NCI-H2196 (cell line): ENCODE measurements at regions not wholly inside any gene's neighbourhood (a gene's known extent, or its start where the extent isn't known, plus 50 kb on each side); places are given as distances from the start of the nearest gene placed in this dataset.

Source experiments
- DNase-seq: peaks from one replicate; lab custom pipeline; 2025; ENCODE audit not compliant: unreplicated experiment; lab: John Stamatoyannopoulos, UW

DNA sequence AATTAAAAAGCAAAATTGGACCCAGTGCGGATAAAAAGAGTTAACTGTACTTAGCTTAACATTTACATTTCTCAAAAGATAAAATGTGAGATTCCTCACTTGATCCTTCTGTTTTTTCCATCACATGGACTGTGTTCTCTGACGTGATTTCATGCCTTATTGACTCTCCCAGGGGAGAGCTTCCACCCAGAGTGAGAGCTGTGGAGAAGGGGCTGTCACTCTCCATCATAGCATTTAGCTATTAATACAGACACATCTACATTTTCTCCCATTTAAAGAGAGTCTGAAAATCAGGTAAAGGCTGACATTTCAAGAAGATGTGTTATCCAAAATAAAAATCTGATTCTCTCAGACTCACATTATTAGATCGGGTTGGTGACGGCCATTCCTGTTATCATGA, 493.8 kb downstream of the FBXO15 start:
- DNase-seq = no peak

DNA sequence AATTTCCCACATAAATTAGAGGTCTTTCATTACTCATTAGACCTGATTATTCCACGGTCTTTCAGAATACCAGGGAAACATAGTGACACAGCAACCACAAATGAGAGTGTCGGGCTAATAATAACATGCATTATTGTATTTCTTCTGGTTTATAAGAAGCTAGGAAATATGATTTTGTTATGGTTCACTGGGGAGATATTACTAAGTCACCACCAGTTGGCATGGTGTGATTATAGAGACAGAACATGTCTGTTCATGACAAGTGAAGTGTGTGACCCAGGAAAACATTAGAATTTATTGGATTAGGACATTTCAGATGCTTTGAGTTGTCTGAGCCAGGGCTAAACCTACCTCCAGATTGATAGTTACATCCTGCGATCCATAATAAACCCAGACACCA, 494.4 kb downstream of the FBXO15 start:
- no peak for DNase-seq

GRCh38 chr18:73647391-73647790, 500.2 kb downstream of the FBXO15 start:
- DNase-seq = no peak

GRCh38 chr18:73646772-73647171, 500.9 kb downstream of the FBXO15 start:
- DNase-seq = no peak

DNA sequence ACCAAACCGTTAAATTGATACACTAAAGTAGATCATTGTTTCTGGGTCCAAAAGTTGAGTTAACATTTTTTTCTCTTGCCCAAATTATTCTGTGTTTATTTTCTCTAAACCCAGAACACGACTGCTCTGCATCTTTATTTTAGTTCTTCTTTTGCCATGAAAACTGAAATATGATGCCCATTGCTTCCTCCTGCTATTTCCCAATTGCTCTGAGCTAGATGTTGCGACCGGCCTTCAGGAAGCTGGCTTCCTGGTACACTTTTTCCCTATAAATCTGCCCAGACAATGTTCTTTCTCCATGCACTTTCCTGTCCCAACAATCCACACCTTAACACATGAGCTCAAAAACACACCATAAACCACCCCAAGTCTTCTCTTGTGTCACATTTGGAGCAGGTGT, 501.4 kb downstream of the FBXO15 start:
- no peak for DNase-seq

DNA sequence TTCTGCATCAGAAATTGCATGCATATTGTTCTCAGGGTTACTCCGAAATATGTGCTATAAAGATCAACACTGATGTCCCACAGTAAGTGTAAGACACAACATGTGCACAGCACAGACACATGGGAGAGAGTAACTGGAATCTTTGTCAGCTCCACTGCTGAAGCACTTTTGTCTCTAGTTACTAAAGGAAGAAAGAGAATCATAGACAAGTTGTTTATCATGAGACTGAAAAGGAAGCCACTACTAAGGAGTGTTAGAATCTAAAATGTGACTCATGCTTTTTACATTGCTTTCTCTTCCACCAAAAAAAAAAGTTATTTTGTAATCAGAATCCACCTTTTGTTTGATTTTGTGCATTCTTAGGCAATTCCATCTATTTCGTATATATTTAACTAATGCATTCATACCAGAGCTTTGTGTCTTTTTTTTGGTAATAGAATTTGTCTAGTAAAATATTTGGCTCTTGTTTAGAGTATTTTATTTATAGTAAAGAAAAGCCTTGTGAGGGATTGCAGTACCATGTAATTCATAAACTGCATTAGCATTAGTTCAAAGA, 502.4 kb downstream of the FBXO15 start:
- DNase-seq = no peak

GRCh38 chr18:73639788-73640187, 507.8 kb downstream of the FBXO15 start:
- DNase-seq = no peak

DNA sequence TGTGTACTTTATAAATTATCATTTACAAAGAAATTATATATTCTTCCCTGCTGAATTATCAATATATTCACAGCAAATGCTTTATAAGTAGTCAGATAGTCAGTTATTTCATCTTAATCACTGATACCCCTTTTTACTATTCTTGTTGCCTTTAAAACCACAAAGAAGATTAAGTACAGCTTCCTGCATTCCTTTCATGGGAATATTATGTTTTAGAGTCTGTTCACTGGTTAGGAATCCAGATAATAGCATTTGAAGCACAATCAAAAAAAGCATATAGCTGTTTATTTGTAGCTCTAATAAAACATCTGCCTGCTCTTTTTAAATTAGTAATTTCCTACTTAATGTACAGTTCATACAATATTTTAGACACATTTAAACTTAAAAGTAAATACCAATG, 508.9 kb downstream of the FBXO15 start:
- no peak for DNase-seq

DNA sequence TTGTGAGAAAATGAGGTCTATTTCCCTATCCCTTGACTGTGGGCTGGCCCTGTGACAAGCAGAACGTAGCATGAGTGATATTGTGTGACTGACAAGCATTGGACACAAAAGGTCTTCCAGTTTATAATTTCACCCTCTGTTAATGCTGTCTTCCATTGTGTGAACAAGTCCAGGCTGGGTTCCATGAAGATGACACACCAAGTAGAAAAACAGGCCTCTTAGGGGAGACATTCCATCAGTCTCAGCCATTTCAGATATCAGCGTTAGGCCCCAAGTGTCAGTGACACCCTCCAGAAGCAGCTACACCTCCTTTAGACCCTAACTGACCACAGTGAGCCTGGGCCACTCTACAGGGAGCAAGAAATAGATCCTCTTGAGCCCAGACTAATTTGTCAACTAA, 511.3 kb downstream of the FBXO15 start:
- DNase-seq = no peak

DNA sequence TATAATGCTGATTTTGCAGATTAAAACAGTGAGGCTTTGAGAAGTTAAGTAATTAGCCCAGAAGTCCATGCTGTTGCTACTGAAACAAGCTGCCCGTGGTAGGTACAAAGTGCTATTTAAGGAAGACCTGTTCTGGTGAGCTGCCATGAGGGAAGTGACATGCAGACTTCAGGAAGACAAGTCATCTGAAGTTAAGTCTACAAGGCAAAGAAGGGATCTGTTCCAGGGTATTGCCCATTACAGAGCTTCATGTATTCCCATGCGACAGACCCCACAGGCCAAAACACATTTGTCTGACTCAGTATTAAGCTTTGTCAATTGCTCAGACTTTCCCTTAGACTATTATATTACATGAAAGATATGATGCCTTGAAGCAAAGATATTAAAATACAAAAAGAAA, 520.8 kb downstream of the FBXO15 start:
- DNase-seq = no peak

DNA sequence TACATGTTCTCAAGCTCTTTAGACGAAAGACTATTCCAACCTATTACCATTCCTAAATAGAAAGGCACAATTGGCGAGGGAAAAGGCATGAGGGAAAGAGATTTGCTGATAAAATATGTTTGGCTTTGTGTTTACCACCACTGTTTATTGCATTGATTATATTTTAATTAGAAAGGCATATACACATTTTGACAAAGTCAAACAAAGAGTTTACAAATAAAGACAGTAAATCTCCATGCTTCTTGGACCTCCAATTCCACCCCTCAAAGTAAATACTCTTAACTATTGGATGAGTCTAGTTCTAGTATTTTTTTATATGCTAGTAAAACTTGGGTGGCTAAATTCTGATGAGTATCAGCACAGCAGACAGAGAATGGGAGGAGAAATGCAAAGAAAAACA, 521.4 kb downstream of the FBXO15 start:
- DNase-seq = no peak

GRCh38 chr18:73621091-73621490, 526.5 kb downstream of the FBXO15 start:
- no peak for DNase-seq

- no peak for DNase-seq
Measured at GRCh38 chr18:73617981-73618380, 529.7 kb downstream of the FBXO15 start.

DNA sequence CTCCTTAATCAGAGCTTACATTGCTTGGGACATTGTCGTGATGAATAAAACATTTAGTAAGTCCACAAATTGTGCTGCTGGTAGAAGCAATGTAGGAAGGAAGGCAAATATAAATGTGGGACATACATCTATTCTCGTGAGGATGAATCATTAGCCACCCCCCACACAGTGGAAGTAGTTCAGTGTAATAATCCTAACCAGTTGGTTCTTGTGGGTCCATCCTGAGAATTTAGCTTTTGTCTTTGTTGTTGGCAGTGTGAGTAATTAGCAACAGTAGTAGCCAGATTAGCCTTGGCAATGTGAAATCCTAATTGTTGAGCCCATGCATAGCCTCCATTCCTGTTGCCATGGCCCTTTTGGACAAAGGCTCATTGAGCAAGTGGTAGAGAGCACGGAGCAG, 532.1 kb downstream of the FBXO15 start:
- no peak for DNase-seq

GRCh38 chr18:73614812-73615211, 532.8 kb downstream of the FBXO15 start:
- DNase-seq = no peak

- no peak for DNase-seq
Measured at GRCh38 chr18:73613706-73614340, 533.8 kb downstream of the FBXO15 start.

GRCh38 chr18:73597832-73598615, 549.6 kb downstream of the FBXO15 start:
- no peak for DNase-seq

DNA sequence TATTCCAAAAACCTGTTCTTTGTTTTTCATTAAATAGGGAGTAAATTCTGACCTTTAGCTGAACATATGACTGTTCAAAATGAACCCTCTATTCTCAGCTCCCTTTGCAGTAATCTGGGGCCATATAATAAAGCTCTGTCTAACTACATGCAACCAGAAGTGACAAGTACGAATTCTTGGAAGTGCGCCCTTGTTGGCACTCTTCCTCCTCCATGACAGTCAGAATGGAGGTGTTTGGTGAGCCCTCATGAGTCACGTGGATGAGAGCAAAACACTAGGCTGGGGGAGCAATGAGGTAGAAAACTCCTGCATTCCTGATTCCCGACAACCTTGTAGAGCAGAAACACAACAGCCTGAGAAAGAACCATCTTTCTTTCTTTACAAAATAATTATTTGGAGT, 552.9 kb downstream of the FBXO15 start:
- DNase-seq = no peak

DNA sequence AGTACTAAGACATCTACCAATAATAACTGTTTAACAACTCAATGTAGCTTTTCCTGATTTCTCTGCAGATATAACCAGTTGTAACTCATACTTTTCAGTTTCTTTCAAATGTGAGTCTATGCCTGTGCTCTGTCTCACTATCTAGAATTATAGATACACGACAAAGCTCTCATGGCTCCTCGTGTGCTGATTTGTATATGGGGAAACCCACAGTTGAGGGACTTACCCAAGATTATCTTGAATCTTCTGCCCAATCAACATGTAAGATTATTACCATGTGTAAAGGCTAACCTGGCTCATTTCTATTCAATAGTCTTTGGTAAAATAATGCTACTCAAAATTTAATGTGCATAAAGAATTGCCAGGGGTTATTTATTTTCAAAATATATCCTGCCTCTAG, 554.4 kb downstream of the FBXO15 start:
- DNase-seq = no peak

- no peak for DNase-seq
Measured at GRCh38 chr18:73590950-73591349, 556.7 kb downstream of the FBXO15 start.

DNA sequence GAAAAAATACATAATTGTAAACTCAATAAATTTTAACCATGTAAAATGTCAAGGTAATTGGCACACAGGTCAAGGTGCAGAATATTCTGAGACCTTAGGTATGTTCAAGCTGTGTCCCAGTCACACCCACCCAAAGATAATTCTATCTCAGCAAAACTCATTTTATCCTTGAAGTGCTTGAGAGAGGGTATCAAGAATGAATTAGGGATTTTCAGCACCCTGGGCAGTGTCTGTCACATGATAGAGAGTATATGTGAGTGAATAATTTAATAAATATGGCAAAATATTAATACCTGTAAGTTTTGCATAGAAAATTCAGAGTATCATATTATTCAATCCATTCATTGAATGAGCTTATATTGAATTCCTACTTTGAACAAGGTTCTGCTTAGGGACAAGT, 567.9 kb downstream of the FBXO15 start:
- no peak for DNase-seq

DNA sequence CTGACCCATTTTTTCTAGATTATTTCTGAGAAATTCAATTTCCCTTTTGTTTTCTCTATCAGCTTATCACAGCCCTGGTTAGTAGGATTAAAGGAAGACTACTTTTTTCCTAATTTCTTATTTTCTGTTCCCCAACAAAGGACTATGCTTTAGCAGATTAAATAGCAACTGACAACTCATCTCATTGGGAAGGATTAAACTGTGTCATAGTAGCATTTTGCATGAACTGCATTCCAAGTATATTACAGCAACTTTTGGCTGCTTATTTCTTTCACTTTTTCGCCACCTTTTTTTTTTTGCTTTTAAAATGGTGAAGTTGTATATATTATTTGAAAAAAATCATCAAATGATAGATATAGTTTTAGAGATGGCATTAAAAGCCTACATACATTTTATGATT, 570.3 kb downstream of the FBXO15 start:
- DNase-seq = no peak
